ENCODE measurements at regions not wholly inside any gene's neighbourhood (a gene's known extent, or its start where the extent isn't known, plus 50 kb on each side); places are given as distances from the start of the nearest gene placed in this dataset.

GRCh38 chr2:138193416-138194213 lies 229.3 kb downstream of the HNMT start:
- ATAC-seq (ENCODE audit: insufficient number of reproducible peaks, low FRiP score, low read depth) (no peak), DNase-seq (ENCODE audit: low spot score) (no peak)
- TF ChIP-seq CTCF (IDR thresholded peaks at IDR 0.05) = no peak
- no peaks in the 10 kb centered on the region for H3K4me1 ChIP-seq (ENCODE audit: control insufficient read depth in 1 of 2, low read depth in 2 of 2)
- H3K9me3 ChIP-seq = no peaks in the 10 kb centered on the region
- H3K4me3 ChIP-seq = no peak overlapping the region
- H3K36me3 ChIP-seq = no peaks in the 10 kb centered on the region
- H3K27me3 ChIP-seq (replicated peaks; ENCODE audit: insufficient read depth) = no peaks in the 10 kb centered on the region
- H3K27ac ChIP-seq = no peak overlapping the region

- TF ChIP-seq CTCF (IDR thresholded peaks at IDR 0.05) = no peak
- Histone ChIP-seq H3K4me1 (ENCODE audit: control insufficient read depth in 1 of 2, low read depth in 2 of 2) (no peaks in the 10 kb centered on the region), H3K27ac (no peak overlapping the region), H3K36me3 (no peaks in the 10 kb centered on the region), H3K27me3 (replicated peaks; ENCODE audit: insufficient read depth) (no peaks in the 10 kb centered on the region), H3K9me3 (no peaks in the 10 kb centered on the region), H3K4me3 (no peak overlapping the region)
- DNase-seq (ENCODE audit: low spot score) (no peak), ATAC-seq (ENCODE audit: insufficient number of reproducible peaks, low FRiP score, low read depth) (no peak)
Measured at GRCh38 chr2:138201286-138201685, 237.0 kb downstream of the HNMT start.

GRCh38 chr2:138202762-138203161 lies 238.5 kb downstream of the HNMT start:
- no peak for TF ChIP-seq CTCF (IDR thresholded peaks at IDR 0.05)
- Histone ChIP-seq H3K27ac (no peak overlapping the region), H3K4me1 (ENCODE audit: control insufficient read depth in 1 of 2, low read depth in 2 of 2) (no peaks in the 10 kb centered on the region), H3K4me3 (no peak overlapping the region), H3K9me3 (no peaks in the 10 kb centered on the region), H3K36me3 (no peaks in the 10 kb centered on the region), H3K27me3 (replicated peaks; ENCODE audit: insufficient read depth) (no peaks in the 10 kb centered on the region)
- DNase-seq (ENCODE audit: low spot score) (no peak), ATAC-seq (ENCODE audit: insufficient number of reproducible peaks, low FRiP score, low read depth) (no peak)

- H3K4me3 ChIP-seq = no peak overlapping the region
- TF ChIP-seq CTCF (IDR thresholded peaks at IDR 0.05) = no peak
- no peak for ATAC-seq (ENCODE audit: insufficient number of reproducible peaks, low FRiP score, low read depth)
- H3K27ac ChIP-seq = no peak overlapping the region
- H3K4me1 ChIP-seq (ENCODE audit: control insufficient read depth in 1 of 2, low read depth in 2 of 2) = no peaks in the 10 kb centered on the region
- no peaks in the 10 kb centered on the region for H3K36me3 ChIP-seq
- H3K27me3 ChIP-seq (replicated peaks; ENCODE audit: insufficient read depth) = no peaks in the 10 kb centered on the region
- H3K9me3 ChIP-seq = no peaks in the 10 kb centered on the region
- no peak for DNase-seq (ENCODE audit: low spot score)
Measured at GRCh38 chr2:138205281-138205680, 241.0 kb downstream of the HNMT start.

- Histone ChIP-seq H3K36me3 (no peaks in the 10 kb centered on the region), H3K4me1 (ENCODE audit: control insufficient read depth in 1 of 2, low read depth in 2 of 2) (no peaks in the 10 kb centered on the region), H3K27me3 (replicated peaks; ENCODE audit: insufficient read depth) (no peaks in the 10 kb centered on the region), H3K4me3 (no peak overlapping the region), H3K27ac (no peak overlapping the region), H3K9me3 (no peaks in the 10 kb centered on the region)
- TF ChIP-seq CTCF (IDR thresholded peaks at IDR 0.05) = no peak
- no peak for DNase-seq (ENCODE audit: low spot score)
- no peak for ATAC-seq (ENCODE audit: insufficient number of reproducible peaks, low FRiP score, low read depth)
Measured at GRCh38 chr2:138207074-138207930, 243.0 kb downstream of the HNMT start.
